ENCODE measurements at regions not wholly inside any gene's neighbourhood (a gene's known extent, or its start where the extent isn't known, plus 50 kb on each side); places are given as distances from the start of the nearest gene placed in this dataset.

DNA sequence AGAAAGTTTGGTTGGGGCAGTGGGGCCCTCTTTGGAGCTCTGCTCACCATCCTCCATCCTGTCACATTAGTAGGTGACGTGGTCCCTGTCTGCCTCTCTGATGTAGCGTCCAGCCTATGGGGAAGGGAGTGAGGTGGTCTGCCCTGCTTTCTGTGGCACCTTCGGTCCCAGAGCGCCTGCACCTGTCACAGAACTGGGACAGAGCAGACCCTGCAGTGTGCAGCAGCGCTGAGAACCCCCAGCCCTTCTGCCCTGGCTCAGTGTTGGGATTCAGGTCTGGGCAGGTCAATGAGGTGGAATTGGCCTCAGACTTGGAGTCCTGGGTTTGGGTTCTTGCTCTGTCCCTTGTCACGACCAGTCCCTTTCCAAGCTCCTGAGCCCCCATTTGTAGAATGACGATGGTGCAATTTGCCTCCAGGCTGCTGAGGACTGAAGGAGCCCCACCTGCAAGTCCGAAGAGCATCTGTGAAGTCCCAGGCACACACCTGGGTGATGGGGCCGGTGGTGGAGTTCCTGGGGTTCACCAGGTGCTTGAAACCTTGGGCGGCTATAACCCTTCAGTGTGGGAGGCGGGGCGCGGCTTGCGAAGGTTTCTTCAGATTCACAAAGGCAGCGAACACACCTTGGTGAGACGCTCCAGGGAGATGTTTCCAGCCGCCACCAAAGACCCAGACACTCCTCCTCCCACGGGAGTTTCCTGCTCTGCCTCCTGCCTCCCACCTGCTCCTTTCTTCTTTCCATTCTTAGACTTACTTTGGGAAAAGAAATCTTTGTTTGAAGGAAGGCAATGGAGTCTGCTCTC, 265.4 kb upstream of the HDAC4 start:
- H3K36me3 ChIP-seq (ENCODE audit: control insufficient read depth in 2 of 2, insufficient read depth in 2 of 2, low read length in 1 of 2) = no peaks in the 10 kb centered on the region
- 95% methylated on average over 18 of the region's 18 CpGs for WGBS
- no peak for DNase-seq (ENCODE audit: low read depth in 6 of 9, low spot score in 9 of 9)
- no peak overlapping the region for H3K27ac ChIP-seq (ENCODE audit: low read depth in 1 of 2, low read length in 1 of 2)
- H3K4me1 ChIP-seq (ENCODE audit: control insufficient read depth in 2 of 2, insufficient read depth in 2 of 2, low read length in 2 of 2) = peaks cover 0 to 12% of the 10 kb centered on the region in 2 donors
- H3K9me3 ChIP-seq (ENCODE audit: control insufficient read depth in 2 of 2, insufficient read depth in 1 of 2, low read length in 1 of 2) = no peaks in the 10 kb centered on the region
- H3K27me3 ChIP-seq (ENCODE audit: control insufficient read depth in 2 of 2, insufficient read depth in 1 of 2, low read length in 1 of 2) = peaks cover 0 to 8% of the 10 kb centered on the region in 2 donors
- no peak overlapping the region for H3K4me3 ChIP-seq (ENCODE audit: low read length in 2 of 2)

DNA sequence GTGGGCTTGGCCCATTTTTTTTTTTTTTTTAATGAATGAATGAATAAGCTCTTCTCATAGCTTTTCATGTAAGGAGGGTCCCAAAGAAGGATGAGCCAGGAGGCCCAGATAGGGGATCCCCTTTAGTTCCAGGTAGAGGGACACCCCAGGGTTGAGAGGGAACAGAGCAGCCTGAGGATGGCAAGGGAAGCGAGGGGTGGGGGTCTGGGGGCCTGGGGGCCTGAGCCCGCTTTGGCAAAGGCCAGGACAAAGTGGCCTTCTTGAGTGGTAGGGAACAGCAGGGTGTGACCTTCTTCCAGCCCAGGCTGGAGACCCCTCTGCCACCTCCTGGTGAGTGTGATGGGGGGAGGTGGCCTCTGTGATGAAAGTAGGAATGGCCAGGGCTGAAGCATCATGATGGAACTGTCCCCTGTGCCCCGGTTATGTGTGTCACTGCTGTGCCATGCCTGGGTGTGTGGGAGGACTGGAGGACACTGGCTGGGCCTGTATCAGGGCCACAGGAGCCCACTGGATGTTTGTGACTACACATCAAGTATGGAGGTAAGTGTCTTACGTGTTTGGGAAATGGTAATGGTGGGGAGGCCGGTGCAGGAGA, 263.5 kb upstream of the HDAC4 start:
- H3K36me3 ChIP-seq (ENCODE audit: control insufficient read depth in 2 of 2, insufficient read depth in 2 of 2, low read length in 1 of 2) = no peaks in the 10 kb centered on the region
- H3K27ac ChIP-seq (ENCODE audit: low read depth in 1 of 2, low read length in 1 of 2) = no peak overlapping the region
- H3K27me3 ChIP-seq (ENCODE audit: control insufficient read depth in 2 of 2, insufficient read depth in 1 of 2, low read length in 1 of 2) = peaks cover 0 to 10% of the 10 kb centered on the region in 2 donors
- H3K4me1 ChIP-seq (ENCODE audit: control insufficient read depth in 2 of 2, insufficient read depth in 2 of 2, low read length in 2 of 2) = peaks cover 0 to 12% of the 10 kb centered on the region in 2 donors
- 98% methylated on average over 5 of the region's 5 CpGs for WGBS
- no peak for DNase-seq (ENCODE audit: low read depth in 6 of 9, low spot score in 9 of 9)
- no peak overlapping the region for H3K4me3 ChIP-seq (ENCODE audit: low read length in 2 of 2)
- H3K9me3 ChIP-seq (ENCODE audit: control insufficient read depth in 2 of 2, insufficient read depth in 1 of 2, low read length in 1 of 2) = no peaks in the 10 kb centered on the region

- H3K27me3 ChIP-seq (ENCODE audit: control insufficient read depth in 2 of 2, insufficient read depth in 1 of 2, low read length in 1 of 2) = peaks cover 0 to 10% of the 10 kb centered on the region in 2 donors
- no peaks in the 10 kb centered on the region for H3K9me3 ChIP-seq (ENCODE audit: control insufficient read depth in 2 of 2, insufficient read depth in 1 of 2, low read length in 1 of 2)
- no peak overlapping the region for H3K27ac ChIP-seq (ENCODE audit: low read depth in 1 of 2, low read length in 1 of 2)
- WGBS = 92% methylated on average over 9 of the region's 9 CpGs
- H3K4me3 ChIP-seq (ENCODE audit: low read length in 2 of 2) = no peak overlapping the region
- DNase-seq (ENCODE audit: low read depth in 6 of 9, low spot score in 9 of 9) = no peak
- no peaks in the 10 kb centered on the region for H3K36me3 ChIP-seq (ENCODE audit: control insufficient read depth in 2 of 2, insufficient read depth in 2 of 2, low read length in 1 of 2)
- peaks cover 0 to 12% of the 10 kb centered on the region in 2 donors for H3K4me1 ChIP-seq (ENCODE audit: control insufficient read depth in 2 of 2, insufficient read depth in 2 of 2, low read length in 2 of 2)
These were observed 262.6 kb upstream of the HDAC4 start for GRCh38 chr2:239663364-239663924.

DNA sequence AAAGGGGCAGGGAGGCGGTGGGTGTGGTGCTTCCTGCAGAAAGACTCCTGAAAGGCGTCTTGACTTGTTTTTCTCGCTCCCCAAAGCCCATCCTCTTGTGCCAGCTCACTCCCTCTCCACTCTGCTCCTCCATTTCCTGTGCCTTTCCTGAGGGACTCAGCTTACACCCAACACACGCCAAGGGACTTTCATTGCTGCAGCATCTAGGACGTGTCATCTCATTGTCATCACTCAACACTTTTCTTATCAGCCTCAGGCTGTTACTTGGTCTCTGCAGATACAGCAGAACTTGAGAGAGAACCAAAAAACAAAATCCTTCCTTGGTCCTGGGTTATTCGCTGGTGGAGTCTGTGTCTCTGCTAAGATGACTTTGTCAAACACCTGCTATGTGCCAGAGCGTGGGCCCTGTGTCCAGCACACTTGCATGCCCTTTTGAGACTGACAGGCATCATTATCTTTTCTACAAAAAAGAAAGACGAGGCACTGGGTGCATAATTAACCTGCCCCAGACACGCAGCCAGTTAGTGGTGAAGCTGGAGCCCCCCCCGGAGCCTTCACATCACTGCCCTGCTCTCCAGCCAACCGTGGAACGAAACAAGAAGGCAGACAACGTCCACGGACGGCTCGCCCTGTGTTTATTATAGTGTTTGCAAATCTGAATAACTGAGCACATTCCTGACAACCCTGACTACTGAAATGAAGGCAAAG, 261.7 kb upstream of the HDAC4 start:
- no peaks in the 10 kb centered on the region for H3K9me3 ChIP-seq (ENCODE audit: control insufficient read depth in 2 of 2, insufficient read depth in 1 of 2, low read length in 1 of 2)
- H3K27ac ChIP-seq (ENCODE audit: low read depth in 1 of 2, low read length in 1 of 2) = no peak overlapping the region
- 91% methylated on average over 16 of the region's 16 CpGs for WGBS
- peaks cover 0 to 12% of the 10 kb centered on the region in 2 donors for H3K4me1 ChIP-seq (ENCODE audit: control insufficient read depth in 2 of 2, insufficient read depth in 2 of 2, low read length in 2 of 2)
- H3K36me3 ChIP-seq (ENCODE audit: control insufficient read depth in 2 of 2, insufficient read depth in 2 of 2, low read length in 1 of 2) = no peaks in the 10 kb centered on the region
- H3K27me3 ChIP-seq (ENCODE audit: control insufficient read depth in 2 of 2, insufficient read depth in 1 of 2, low read length in 1 of 2) = peaks cover 0 to 10% of the 10 kb centered on the region in 2 donors
- H3K4me3 ChIP-seq (ENCODE audit: low read length in 2 of 2) = no peak overlapping the region
- no peak for DNase-seq (ENCODE audit: low read depth in 6 of 9, low spot score in 9 of 9)

GRCh38 chr2:239661334-239662312, 260.8 kb upstream of the HDAC4 start:
- H3K36me3 ChIP-seq (ENCODE audit: control insufficient read depth in 2 of 2, insufficient read depth in 2 of 2, low read length in 1 of 2) = no peaks in the 10 kb centered on the region
- no peak overlapping the region for H3K27ac ChIP-seq (ENCODE audit: low read depth in 1 of 2, low read length in 1 of 2)
- H3K4me3 ChIP-seq (ENCODE audit: low read length in 2 of 2) = no peak overlapping the region
- WGBS = 75% methylated on average over 15 of the region's 15 CpGs
- H3K4me1 ChIP-seq (ENCODE audit: control insufficient read depth in 2 of 2, insufficient read depth in 2 of 2, low read length in 2 of 2) = peaks cover 0 to 10% of the 10 kb centered on the region in 2 donors
- no peak for DNase-seq (ENCODE audit: low read depth in 6 of 9, low spot score in 9 of 9)
- no peaks in the 10 kb centered on the region for H3K9me3 ChIP-seq (ENCODE audit: control insufficient read depth in 2 of 2, insufficient read depth in 1 of 2, low read length in 1 of 2)
- H3K27me3 ChIP-seq (ENCODE audit: control insufficient read depth in 2 of 2, insufficient read depth in 1 of 2, low read length in 1 of 2) = peaks cover 0 to 10% of the 10 kb centered on the region in 2 donors

- 94% methylated on average over 24 of the region's 24 CpGs for WGBS
- Histone ChIP-seq H3K36me3 (ENCODE audit: control insufficient read depth in 2 of 2, insufficient read depth in 2 of 2, low read length in 1 of 2) (no peaks in the 10 kb centered on the region), H3K4me1 (ENCODE audit: control insufficient read depth in 2 of 2, insufficient read depth in 2 of 2, low read length in 2 of 2) (peaks cover 0 to 3% of the 10 kb centered on the region in 2 donors), H3K27me3 (ENCODE audit: control insufficient read depth in 2 of 2, insufficient read depth in 1 of 2, low read length in 1 of 2) (peaks cover 0 to 10% of the 10 kb centered on the region in 2 donors), H3K9me3 (ENCODE audit: control insufficient read depth in 2 of 2, insufficient read depth in 1 of 2, low read length in 1 of 2) (no peaks in the 10 kb centered on the region), H3K27ac (ENCODE audit: low read depth in 1 of 2, low read length in 1 of 2) (no peak overlapping the region), H3K4me3 (ENCODE audit: low read length in 2 of 2) (no peak overlapping the region)
- no peak for DNase-seq (ENCODE audit: low read depth in 6 of 9, low spot score in 9 of 9)
These were observed 259.8 kb upstream of the HDAC4 start for GRCh38 chr2:239660390-239661230.

- WGBS = 92% methylated on average over 6 of the region's 6 CpGs
- H3K27ac ChIP-seq (ENCODE audit: low read depth in 1 of 2, low read length in 1 of 2) = no peak overlapping the region
These were observed 257.2 kb upstream of the HDAC4 start for GRCh38 chr2:239657992-239658391.

DNA sequence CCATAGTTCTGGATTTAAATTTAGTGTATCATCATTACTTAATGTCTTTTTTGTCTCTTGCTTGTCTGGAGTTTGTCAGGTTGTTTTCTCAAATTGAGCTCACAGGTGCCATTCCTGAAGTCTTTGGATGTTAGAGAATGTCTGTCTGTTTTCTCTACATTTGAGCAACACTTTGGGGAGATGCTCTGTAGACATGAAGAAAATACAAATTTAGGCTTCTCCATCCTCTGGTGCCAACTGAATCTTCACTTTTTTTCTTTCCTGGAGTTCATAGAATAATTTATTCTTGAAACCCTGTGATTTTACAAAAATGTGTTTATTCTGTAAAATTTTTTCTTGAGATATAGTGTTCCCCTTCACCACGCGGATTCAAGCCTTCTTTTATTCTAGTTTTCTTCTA, 256.4 kb upstream of the HDAC4 start:
- H3K4me1 ChIP-seq (ENCODE audit: control insufficient read depth in 2 of 2, insufficient read depth in 2 of 2, low read length in 2 of 2) = peaks cover 0 to 3% of the 10 kb centered on the region in 2 donors
- DNase-seq (ENCODE audit: low read depth in 6 of 9, low spot score in 9 of 9) = no peak
- 93% methylated on average over 2 of the region's 2 CpGs for WGBS
- no peaks in the 10 kb centered on the region for H3K9me3 ChIP-seq (ENCODE audit: control insufficient read depth in 2 of 2, insufficient read depth in 1 of 2, low read length in 1 of 2)
- H3K4me3 ChIP-seq (ENCODE audit: low read length in 2 of 2) = no peak overlapping the region
- peaks cover 0 to 8% of the 10 kb centered on the region in 2 donors for H3K27me3 ChIP-seq (ENCODE audit: control insufficient read depth in 2 of 2, insufficient read depth in 1 of 2, low read length in 1 of 2)
- no peak overlapping the region for H3K27ac ChIP-seq (ENCODE audit: low read depth in 1 of 2, low read length in 1 of 2)
- H3K36me3 ChIP-seq (ENCODE audit: control insufficient read depth in 2 of 2, insufficient read depth in 2 of 2, low read length in 1 of 2) = no peaks in the 10 kb centered on the region

More at GRCh38 chr2:239657992-239658391, 257.2 kb upstream of the HDAC4 start:
- DNase-seq (ENCODE audit: low read depth in 6 of 9, low spot score in 9 of 9) = no peak
- Histone ChIP-seq H3K4me3 (ENCODE audit: low read length in 2 of 2) (no peak overlapping the region), H3K4me1 (ENCODE audit: control insufficient read depth in 2 of 2, insufficient read depth in 2 of 2, low read length in 2 of 2) (peaks cover 0 to 3% of the 10 kb centered on the region in 2 donors), H3K36me3 (ENCODE audit: control insufficient read depth in 2 of 2, insufficient read depth in 2 of 2, low read length in 1 of 2) (no peaks in the 10 kb centered on the region), H3K9me3 (ENCODE audit: control insufficient read depth in 2 of 2, insufficient read depth in 1 of 2, low read length in 1 of 2) (no peaks in the 10 kb centered on the region), H3K27me3 (ENCODE audit: control insufficient read depth in 2 of 2, insufficient read depth in 1 of 2, low read length in 1 of 2) (peaks cover 0 to 8% of the 10 kb centered on the region in 2 donors)
